Hematopoietic multipotent progenitor cell (in vitro differentiated cells): ENCODE measurements at regions not wholly inside any gene's neighbourhood (a gene's known extent, or its start where the extent isn't known, plus 50 kb on each side); places are given as distances from the start of the nearest gene placed in this dataset.

Experiments used
- DNase-seq, 3 donors: peaks; one replicate each; pipeline ENCODE4 v3.0.0-alpha.2; 2011 to 2015; ENCODE audit warnings: low read depth in 2 of 3, low spot score in 2 of 3

GRCh38 chr16:35252356-35252936, 1793.0 kb downstream of the TP53TG3F start:
- DNase-seq: no peak

DNA sequence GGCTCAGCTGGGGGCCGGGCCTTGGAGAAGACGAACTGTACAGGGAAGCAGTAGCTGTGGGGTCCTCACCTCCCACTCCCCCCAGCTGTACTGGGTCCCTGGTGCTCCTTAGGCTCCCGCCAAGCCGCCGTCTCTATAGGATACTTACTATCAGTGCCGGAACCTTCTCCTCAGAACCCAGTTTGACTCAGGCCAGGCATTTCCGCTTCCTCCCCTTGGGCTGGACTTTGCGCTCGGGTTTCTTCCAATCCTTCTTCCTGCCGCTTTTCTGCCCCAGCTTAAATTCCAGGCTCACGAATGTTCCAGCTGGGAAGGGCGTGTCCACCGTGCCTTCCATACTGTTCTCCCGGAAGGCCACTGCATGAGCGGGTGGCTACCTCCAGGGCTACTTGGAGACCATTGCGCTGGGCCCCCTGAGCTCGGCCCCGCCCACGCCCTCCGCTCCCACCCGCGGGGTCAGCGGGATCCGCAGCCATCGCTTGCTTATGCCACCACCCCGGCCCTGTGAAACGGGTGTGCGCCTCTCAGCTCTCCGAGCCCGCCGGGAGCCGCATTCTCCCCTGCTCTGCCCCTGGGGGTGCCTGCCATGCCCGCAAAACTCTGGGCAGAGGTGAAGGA, 1795.9 kb downstream of the TP53TG3F start:
- no peak for DNase-seq

- DNase-seq: no peak
These were observed 1796.4 kb downstream of the TP53TG3F start for GRCh38 chr16:35255816-35256215.

- no peak for DNase-seq
These were observed 1799.0 kb downstream of the TP53TG3F start for GRCh38 chr16:35258381-35258780.

DNA sequence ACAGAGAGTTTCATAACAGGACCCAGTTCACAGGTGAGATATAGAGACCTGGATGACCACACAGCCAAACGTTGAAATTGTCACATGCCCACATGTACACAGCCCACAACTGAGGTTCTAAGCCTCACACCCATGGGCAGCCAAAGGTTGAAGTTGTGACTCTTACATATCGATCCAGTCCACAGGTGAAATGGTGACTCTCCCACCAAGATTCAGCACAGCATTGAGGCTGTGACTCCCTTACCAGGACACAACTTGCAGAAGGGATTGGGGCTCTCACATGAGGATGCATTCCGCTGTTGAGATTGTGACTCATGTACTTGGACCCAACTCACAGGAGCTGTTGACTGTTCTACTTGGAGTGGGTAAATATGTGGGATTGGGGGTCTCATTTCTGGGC, 1836.4 kb downstream of the TP53TG3F start:
- no peak for DNase-seq

GRCh38 chr16:35296962-35297653, 1837.7 kb downstream of the TP53TG3F start:
- no peak for DNase-seq

- DNase-seq: no peak
These were observed 1839.2 kb downstream of the TP53TG3F start for GRCh38 chr16:35298460-35299243.

DNA sequence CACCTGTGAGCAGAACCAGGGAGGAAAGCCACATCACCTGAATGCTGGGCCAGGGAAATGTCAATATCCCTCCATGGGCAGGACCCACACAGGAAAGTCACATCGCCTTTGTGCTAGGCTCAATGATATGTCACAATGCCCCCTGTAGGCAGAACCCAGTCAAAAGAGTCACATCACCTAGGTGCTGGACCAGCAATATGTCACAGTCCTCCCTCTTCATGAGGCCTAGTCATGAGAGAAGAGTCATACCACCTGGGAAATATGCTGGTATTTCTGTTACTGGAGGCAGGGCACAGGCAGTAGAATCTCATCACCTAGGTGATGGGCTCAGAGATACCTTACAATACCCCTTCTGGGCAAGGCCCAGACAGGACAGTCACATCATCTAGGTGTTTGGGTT, 1843.4 kb downstream of the TP53TG3F start:
- DNase-seq: no peak

DNA sequence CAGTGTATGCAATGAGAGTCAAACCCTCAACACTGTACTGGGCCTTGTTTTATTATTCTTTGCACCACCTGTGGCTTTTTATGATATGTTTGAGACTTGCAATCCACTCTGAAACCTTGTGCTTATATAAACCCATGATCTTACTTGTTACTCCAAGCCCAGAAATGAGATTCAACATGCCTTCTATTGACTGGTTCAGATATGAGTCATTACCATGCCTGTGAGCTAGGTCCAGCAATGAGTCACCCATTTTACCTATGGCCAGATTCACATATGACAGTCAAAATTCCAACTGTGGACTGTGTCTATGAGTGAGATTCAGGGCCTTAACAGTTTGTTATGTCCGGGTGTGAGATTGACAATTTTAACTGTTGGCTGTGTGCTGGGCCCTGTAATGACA, 1846.1 kb downstream of the TP53TG3F start:
- DNase-seq: no peak

DNA sequence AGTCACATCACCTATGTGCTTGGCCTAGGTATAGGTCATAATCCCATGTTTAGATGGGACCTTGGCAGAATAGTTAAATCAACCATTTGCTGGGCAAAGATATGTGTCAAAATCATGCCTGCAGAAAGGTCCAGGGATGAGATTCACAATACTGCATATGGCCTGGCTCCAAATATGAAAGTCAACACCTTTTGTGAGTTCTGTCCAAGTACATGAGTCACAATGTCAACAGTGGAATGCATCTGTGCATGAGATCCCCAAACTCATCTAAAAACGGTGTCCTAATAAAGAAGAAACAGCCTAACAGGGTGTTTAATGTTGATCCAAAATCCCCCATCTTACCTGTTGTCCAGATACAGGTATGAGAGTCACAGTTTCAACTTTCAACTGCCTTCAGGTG, 1847.5 kb downstream of the TP53TG3F start:
- no peak for DNase-seq

- DNase-seq: no peak
These were observed 1849.3 kb downstream of the TP53TG3F start for GRCh38 chr16:35308674-35309073.

GRCh38 chr16:35310999-35311398, 1851.6 kb downstream of the TP53TG3F start:
- no peak for DNase-seq

- DNase-seq: no peak
These were observed 1852.1 kb downstream of the TP53TG3F start for GRCh38 chr16:35311475-35311874.

DNA sequence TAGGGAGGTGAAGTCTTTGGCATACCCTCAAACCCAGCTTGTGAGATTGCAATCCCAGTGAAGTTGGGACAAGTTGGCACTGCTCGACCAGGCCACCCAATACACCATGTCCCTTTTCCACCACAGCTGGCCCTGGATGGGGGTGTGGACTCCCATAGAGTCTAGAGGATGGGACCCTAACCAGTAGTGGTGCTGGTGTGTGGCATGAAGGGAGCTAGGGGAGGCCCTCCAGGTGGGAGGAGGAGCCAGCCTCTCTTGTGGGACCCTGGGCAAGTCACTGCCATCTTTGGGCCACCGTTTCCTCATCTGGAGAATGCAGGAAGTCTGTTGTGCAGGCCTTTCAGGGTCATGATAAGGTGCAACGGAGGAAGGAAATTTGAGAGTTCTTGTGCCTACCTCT, 1854.9 kb downstream of the TP53TG3F start:
- no peak for DNase-seq

- no peak for DNase-seq
These were observed 1860.3 kb downstream of the TP53TG3F start for GRCh38 chr16:35319536-35320192.

GRCh38 chr16:35325936-35326335, 1866.5 kb downstream of the TP53TG3F start:
- no peak for DNase-seq

- no peak for DNase-seq
These were observed 1879.9 kb downstream of the TP53TG3F start for GRCh38 chr16:35339337-35339736.

GRCh38 chr16:35342012-35342411, 1882.6 kb downstream of the TP53TG3F start:
- DNase-seq: no peak

- DNase-seq: no peak
These were observed 1884.8 kb downstream of the TP53TG3F start for GRCh38 chr16:35344012-35344762.

DNA sequence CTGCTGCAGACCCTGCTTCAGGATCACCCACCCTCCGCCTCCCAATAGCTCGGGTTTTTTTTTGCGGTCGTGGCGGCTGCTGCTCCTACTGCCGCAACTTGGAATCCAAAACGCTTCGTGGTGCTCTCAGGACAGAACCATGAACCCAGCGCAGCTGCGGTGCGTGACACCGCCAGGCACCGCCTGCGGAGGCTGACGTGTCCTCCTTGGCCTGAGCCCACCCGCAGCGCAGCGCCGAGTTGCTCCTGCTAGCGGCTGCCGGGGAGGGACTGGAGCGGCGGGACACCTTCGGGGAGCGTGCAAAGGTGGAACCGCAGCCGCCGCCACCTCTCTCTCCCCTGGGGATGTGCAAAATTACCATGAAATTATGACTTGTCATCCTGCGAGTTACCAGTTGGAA, 1893.0 kb downstream of the TP53TG3F start:
- DNase-seq: no peak
